NCI-H226 (cell line): ENCODE measurements at regions not wholly inside any gene's neighbourhood (a gene's known extent, or its start where the extent isn't known, plus 50 kb on each side); places are given as distances from the start of the nearest gene placed in this dataset.
"Not testable (repeated sequence)": the region's sequence is repeated elsewhere in the genome, so short reads cannot be mapped to it uniquely, and the experiment has no call there.

Experiments
- DNase-seq: peaks from one replicate; pipeline ENCODE4 v3.0.0-alpha.2; 2015

DNA sequence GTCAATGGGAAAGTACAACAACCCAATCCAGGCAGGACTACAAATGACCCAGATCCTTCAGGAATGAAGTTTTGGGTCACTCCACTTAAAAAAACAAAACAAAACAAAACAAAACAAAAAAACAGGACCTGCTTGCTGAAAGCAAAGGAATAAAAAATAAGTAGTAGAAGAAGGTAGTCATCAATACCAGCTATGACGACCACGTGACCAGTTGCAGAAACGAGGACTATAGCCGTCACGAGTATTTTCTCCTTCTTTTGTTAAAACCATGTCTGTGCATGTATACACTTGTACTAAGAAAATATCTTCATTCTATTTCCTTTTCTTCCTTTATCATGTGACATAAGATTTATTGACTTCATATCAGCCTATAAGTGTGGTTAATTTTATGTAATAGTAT is 308.4 kb upstream of the DEFB112 start:
- DNase-seq = no peak

DNA sequence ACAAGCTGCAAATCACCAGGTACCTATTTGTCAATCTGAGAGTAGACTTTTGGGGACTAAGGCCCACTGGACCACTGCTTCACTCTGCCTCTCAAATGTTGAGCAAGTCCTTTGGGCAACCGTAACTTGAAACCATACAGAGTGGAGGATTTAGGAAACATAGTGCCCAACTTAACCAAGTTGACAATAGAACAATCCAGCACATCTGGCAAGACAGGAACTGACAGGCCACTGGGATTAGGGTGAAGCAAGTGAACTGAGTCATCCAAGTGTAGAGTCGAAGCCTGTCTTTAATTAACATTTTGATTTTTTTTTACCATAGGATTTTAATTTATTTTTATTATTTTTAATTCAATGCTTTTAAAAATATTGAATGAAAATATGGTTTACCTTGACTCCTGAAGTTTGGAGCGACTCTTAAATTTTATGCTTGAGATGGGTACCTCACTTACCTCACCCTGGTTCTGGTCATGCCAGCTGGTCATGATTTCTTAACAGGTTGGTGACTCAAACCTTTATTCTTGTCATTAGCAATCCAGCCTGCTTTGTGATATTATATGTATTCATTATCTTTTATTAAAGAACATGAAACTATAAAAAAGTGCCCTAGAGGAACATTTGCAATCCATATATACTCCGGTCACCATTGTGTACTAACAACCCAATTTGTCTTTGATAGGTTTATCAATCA is 312.1 kb upstream of the DEFB112 start:
- DNase-seq = no peak

DNA sequence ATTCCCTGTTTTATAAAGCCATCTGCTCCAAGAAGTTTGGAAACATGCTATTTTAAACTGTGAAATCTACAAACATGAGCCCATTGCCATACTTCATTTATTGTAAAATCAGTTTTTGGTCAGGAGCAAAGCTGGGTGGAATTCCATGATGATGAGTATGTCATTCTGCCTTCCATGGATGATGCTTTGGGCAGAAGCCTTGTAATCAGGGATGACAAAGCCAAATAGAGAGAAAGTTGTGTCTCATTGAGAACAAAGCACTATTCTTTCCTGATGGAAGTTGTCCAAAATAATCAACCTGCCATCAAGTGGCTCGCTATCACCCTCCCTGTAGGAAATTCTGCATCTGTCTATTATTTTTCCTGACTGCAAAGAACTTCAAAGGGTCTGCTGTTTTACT is 313.0 kb upstream of the DEFB112 start:
- DNase-seq = no peak

DNA sequence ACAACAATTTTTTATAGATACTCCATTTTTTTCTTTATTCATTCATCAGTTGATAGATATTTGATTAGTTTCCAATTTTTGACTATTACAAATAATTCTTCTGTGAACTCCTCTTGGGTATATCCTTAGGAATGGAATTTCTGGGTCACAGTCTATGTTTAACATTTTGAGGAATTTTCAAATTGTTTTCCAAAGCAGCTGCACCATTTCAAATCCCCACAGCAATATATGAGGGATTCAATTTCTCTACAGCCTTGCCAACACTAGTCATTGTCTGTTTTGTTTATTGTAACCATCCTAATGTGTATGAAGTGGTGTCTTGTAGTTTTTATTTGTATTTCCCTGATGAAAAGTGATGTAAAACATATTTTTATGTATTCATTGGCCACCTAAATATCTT is 320.3 kb upstream of the DEFB112 start:
- DNase-seq = no peak

- DNase-seq = no peak
Observed at GRCh38 chr6:50380406-50381098, 330.8 kb upstream of the DEFB112 start.

DNA sequence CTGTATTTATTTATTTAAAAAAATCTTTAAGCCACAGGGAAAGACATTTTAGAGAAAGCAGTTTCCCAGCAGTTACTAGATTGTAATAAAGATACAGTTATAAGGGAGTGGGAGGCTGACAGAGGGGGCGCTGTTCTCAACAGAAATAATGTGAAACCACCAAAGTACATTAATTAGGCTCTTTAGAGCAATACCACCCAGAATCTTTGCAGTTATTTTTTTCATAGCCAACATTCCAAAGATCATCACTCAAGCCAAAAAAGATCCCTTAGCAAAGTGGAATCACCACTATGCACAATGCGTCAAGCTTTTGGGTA is 331.3 kb upstream of the DEFB112 start:
- no peak for DNase-seq

DNA sequence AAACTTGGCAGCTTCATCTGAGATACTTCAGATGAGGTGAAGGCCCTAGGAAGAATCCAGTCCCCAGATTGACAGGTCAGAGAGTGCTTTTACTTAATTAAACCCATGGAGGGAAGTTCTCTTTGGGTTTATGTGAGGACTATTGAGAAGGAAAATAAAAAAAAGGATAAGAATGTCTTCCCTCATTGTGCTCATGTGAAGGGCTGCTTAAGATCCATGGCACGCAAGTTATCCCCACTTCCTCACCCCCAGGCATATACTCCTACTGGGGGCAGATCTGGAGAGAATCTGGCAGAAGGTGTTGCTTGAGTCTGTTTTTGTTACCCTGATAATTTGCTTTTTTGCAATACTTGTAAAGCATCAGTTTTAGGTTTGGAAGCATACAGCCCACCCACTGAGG is 322.9 kb upstream of the TFAP2D start:
- DNase-seq = no peak

GRCh38 chr6:50394139-50394538 is 319.2 kb upstream of the TFAP2D start:
- DNase-seq = not testable (repeated sequence)

DNA sequence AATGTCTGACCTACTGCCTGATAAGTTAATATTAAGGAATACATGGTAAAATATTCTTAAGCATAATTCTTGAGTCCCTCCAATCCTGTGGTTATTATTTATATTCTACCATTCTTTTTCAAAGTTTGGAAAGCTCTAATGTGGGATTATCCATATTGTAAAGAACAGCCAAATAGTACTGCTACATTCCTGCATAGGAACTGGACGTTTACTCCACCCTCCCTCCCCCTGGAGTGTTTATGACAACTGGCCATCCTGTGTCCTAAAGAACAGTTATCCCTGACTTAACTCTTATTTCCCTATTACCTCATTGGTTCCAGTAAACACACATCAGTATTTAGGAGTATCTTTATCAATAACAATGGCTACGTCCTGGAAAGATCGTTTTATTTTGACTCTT is 308.7 kb upstream of the TFAP2D start:
- no peak for DNase-seq

GRCh38 chr6:50410579-50410978 is 302.7 kb upstream of the TFAP2D start:
- DNase-seq = no peak

DNA sequence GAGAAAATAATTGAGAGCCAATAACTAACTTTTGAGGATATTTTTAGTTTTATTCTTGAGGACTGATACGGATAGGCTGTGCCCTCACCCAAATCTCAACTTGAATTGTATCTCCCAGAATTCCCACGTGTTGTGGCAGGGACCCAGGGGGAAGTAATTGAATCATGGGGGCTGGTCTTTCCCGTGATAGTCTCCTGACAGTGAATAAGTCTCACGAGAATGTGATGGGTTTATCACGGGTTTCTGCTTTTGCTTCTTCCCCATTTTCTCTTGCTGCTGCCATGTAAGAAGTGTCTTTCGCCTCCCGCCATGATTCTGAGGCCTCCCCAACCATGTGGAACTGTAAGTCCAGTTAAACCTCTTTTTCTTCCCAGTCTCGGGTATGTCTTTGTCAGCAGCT is 292.3 kb upstream of the TFAP2D start:
- not testable (repeated sequence) for DNase-seq

- DNase-seq = no peak
Observed at GRCh38 chr6:50427267-50427666, 286.1 kb upstream of the TFAP2D start.

- no peak for DNase-seq
Observed at GRCh38 chr6:50437901-50438300, 275.4 kb upstream of the TFAP2D start.

DNA sequence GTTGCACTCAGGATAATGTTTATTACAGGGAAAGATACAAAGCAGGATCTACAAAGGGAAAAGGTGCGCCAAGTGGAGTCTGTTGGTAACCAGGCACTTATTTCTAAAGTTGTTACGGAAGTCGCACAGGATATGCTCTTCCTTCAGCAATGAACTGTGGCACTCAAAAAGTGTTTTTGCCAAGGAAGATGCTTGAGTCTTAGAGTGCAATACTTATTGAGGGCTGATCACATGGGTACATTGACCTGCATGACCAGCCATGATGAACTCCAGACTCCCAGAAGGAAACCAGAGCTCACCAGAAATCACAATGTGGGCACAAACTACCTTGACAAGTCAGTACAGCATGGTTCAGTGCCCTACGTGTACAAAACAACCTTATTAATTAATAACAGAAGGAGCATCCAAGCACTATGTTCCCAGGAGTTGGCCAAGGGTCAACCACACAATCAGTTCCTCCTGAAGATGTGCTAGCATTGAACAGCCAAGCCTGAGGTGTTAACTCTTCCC is 270.7 kb upstream of the TFAP2D start:
- DNase-seq = no peak

- DNase-seq = no peak
Observed at GRCh38 chr6:50443144-50443543, 270.2 kb upstream of the TFAP2D start.

DNA sequence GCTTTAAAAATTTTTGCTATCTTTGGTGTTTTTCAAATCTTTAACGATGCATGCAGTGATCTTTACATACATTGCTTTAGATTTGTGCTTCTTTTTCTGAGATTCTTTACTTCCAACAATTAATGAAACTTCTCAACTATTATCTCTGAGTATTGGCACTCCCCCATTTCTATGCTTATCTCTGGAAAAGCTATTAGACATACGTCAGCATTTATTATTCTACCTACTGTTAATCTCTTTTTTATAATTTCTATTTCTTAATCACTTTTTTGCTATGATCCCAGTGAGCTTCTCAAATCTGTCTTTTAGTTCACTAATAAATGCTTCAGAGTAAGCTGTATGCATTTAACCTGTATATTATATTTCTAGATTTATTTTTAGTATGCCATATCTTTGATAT is 264.2 kb upstream of the TFAP2D start:
- DNase-seq = no peak

DNA sequence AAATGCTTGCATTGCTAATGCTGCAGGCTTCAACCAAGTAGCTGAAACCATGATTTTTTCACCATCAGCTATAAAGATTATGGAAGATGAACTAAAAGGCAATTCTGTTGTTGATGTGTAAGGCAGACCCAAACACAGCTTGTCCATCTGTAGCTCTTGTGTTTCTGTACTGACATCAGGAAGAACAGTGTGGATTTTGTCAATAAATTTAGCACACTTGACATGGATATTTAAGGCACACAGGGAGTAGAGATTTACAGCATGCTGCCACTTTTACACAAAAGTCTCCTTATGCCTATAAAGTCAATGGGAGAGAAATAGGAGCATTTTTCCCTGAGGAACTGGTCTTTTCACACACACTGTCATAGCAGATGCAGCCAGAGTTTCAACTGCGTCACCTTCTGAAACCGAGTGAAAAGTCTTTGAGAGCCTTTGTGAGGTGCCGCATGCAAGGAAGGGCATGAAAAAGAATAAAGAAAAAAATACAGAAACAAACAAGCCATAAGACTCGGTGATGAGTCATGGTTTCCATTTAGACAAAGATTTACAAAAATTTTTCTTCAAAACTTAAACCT is 261.4 kb upstream of the TFAP2D start:
- DNase-seq = no peak

DNA sequence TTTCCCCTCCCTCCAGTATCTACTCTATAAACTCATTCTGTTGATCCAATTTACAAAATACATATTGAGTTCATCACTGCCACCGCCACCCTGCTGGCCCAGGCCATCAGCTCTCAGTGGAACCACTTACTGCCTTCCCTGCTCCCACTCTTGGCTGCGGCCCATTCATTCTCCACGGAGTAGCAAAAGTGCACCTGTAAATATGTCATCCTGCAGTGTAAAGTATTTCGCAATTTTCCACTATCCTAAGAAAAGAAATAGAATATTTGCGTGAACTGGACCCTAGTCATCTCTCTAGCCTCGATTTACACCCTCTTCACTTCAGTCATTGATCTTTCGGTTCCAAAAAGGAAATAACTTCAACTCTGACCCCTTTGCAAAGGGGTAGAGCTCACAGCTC is 258.3 kb upstream of the TFAP2D start:
- no peak for DNase-seq

GRCh38 chr6:50457351-50457750 is 256.0 kb upstream of the TFAP2D start:
- no peak for DNase-seq

GRCh38 chr6:50461696-50462095 is 251.6 kb upstream of the TFAP2D start:
- DNase-seq = no peak

DNA sequence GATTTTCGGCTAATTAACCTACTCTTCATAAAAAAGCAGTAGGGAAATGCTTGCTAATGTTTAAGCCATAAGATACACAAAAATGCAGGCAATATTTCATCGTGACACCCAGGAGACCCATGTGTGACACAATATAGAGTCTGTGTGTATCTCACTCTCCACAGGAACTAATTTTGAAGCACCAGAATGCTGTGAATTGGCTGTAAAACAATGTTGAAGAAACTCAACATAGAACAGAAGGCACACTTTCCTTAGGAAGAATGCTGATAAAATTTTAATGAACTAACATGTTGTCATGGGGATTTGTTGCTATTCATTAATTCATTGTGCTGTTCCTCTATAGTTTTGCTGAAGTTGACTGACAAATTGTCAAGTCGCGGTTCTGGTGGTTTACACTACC is 249.4 kb upstream of the TFAP2D start:
- no peak for DNase-seq

GRCh38 chr6:50467931-50468330 is 245.4 kb upstream of the TFAP2D start:
- no peak for DNase-seq

DNA sequence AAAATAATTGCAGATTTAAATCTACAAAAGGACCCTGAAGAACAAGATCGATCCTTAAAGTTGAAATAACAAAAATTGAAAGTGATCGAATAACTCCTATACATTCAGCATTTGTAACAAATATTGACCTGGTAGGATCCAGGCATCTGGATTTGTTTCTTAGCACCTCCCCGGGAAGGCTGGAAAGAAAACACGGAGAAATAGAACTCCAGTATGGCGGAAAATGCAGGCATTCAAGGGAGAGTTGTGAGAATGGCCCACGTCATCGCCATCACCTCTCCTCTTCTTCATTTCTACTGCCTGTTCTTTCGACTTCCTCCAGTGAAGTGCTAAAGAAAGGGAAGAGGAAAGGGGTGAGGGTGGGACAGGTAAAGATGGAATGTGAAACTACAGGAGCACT is 242.3 kb upstream of the TFAP2D start:
- no peak for DNase-seq

- DNase-seq = no peak
Observed at GRCh38 chr6:50510361-50510760, 203.0 kb upstream of the TFAP2D start.
